ENCODE measurements at regions not wholly inside any gene's neighbourhood (a gene's known extent, or its start where the extent isn't known, plus 50 kb on each side); places are given as distances from the start of the nearest gene placed in this dataset.

DNA sequence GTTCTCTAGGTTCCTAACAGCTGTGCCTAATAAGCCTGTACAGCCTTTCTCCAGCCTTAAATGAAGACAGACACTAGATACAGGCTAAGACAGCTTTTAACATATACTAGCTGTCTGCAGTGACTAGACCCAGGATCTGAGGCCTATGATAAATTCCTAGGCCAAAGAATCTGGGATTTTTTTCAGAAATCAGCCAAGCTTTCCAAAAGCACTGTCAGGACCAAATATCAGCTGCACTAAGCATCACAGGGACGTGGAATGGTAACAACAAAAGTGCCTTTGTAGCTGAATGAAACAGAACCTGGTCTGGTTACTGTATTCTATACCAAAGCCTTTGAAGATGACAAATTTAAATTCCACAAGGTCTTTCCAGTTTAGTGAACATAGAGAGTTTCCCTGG is 77.9 kb upstream of the DOCK9 start:
- DNase-seq = no peak

DNA sequence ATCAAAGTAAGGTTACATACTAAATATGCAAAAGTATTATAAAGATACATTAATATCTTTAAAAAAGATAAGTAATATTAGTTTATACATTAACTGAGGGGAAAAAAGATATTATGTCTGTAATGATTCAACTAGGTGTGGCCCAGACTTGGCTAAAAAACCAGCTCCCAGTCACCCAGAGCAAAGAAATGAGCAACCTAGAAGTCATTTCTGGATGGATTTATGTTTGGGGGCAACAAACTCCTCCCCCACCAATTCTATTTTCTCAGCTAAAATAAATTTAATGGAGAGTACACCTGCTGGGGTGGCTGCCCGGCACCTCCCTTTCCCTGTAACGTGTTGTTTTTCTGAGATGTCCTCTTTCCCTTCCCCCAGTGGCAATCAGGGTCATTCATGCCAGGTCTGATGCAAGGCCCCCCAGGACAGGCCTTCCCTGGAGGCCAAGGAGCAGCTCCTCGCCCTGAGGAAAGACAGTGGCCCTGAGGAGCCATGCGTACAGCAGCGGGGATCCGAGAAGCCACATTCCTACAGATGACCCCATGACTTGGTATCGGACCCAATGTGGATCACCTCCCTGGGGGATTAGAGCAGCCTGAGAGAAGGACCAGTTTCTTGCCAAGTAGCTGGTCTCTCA is 78.6 kb upstream of the DOCK9 start:
- no peak for DNase-seq

DNA sequence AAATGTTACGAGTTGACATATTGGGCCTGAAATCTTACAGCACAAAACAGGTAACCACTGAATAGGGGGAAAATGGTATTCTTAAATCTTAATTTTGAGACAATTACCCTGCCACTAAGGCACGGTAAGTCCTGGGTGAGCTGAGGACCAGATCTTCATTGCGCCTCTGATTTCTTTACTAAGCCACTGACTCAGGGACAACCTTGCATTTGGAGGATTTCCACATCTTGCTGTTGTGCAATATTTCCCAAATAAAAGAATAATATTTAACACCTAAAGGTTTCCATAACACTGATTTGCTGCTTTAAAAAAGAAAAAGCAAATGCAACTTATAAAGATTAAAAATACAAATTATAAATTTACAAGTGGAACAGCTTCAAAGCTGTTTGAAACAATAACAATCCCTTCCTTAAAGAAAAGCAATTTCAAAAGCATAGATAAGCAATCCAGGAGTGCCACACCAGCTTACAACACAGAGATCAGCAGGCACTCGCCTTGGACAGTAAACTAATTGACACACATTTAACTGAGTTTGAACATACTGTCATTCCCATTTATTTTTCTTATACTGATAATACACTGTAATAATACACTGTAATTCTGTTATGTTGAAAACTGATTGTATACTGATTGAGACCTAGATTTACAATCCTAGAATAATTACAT is 79.6 kb upstream of the DOCK9 start:
- no peak for DNase-seq

DNA sequence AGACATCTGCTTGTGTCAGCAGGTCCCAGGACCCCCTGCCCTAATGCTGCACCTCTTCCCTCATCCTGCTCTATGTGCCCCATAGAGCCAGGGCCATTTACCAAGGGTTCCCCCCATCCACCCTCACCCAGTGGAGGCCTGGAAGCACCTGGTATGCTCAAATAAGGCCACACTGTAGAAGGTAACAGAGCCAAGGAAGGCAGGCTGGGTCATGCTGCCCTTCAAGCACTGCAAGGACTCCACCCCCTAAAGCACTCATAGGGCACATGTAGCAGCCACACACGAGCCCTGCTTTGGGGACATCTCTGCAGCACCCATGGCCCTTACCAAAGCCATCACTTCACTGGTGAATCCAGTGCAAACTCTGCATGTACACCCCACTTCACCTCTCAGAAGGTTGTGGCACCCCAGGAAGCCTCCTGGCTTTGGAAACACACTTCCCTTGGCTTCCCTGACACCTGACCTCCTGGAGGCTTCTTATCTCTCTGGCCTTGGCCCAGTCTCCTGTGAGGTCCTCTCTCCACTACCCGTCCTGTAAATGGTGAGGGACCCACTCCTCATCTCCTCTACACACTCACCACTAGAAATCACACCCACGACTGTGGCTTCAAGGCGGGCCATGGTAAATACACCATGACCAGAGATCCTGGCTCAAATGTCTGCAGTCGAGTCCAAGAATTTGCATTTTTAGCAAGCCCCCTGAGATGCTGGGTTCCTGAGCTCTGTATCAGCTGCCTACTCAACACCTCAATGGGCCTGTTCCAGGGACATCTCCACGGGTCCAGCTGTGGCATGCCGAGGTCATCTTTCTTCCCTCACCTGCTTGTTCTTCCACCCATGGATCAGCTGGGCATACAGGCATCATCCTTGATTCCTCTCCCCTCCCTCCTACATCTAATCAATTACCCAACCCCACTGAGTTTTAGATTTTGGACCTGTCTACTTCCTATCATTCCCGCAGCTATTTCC is 80.9 kb upstream of the DOCK9 start:
- DNase-seq = no peak

DNA sequence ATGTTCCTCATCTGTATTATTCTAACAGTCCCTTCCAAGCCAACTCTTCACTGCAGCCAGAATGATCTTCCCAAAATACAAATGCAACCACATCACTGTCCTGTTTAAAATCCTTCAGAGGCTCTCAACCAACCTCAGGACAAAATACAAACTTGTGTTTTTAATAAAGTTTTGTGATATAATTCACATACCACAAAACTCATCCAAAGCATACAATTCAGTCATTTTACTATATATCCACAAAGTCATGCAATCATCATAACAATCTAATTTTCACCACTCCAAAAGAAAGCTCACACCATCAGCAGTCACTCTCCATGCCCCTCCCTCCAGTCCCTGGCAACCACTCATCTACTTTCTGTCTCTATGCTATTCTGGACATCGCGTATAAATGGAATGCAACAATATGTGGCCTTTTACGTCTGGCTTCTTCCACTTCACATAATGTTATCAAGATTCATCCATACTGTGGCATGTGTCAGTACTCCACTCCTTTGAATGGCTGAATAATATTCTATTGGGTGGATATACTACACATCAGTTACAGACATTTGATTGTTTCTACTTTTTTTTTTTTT is 81.7 kb upstream of the DOCK9 start:
- DNase-seq = no peak

DNA sequence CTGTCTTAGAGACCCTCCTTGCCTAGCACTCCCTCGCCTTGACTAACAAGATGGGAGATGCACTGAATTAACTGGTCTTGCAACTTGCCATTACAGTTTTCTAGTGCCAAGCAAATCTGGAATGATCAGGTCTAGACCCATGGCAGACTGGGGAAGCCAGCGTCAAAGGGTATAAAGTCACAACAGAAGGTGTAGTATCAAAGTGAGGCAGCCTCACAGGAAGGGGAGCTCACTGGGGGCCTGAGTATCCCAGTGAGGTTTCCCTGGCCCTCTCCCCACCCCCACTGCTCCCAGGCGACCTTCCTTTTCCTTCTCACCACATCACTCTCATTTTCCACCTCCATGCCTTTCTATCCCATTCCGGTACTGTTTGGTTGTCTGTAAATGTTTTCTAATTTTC is 83.5 kb upstream of the DOCK9 start:
- no peak for DNase-seq

DNA sequence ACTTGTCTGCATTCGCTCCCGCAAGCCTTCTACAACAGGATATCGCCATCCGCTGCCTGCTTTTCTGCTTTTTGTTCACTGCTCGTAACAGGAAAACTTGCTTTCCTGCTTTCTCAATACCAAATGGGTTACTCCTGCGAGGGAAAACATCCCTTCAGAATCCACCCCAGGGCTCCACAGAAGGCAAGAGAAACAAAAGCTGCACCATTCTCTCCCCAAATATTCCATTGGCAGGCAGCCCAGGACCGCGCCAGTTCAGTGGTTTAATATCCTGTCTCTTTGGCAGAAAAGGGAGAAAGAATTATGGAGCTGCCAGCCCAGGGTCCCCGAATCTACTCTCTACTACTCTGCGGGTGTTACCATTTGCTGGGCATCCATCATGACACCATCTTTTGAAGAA is 84.7 kb upstream of the DOCK9 start:
- DNase-seq = peak; percentile 46

DNA sequence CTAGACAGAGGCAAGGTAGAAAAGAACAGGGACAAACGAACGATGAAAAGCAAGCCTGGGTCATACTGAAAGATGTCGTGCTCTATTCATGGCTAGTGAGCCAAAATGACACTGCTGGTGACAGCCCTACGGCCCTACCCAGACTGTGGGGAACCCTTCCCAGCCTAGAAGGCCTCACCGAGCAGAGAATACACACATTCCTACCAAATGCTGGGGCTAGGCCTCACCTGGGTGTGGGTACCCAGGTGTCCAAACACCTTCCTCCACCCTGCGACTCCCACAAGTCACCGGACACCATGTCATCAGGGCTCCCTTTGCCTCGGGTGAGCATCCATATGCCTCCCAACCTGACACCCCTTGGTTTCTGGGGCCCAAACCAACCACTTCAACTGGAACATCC is 85.3 kb upstream of the DOCK9 start:
- DNase-seq = no peak

DNA sequence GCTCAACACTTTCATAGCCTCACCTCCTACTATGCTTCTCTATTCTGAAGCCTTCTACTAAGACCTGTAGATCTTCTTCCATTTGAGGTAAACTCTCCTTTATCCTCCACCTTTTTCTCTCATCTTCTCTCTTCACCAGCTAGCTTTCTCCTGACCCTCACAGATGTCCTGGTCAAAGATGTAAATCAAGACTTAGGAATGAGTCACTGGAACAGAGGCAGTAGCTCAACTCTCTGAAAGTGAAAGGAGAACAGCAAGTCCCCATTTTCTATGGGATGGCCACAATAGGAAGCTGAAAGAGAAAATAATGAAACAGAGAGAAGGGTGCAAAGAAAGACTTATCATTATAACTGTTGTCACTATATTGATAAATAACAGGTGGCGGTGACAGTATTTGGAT is 86.1 kb upstream of the DOCK9 start:
- no peak for DNase-seq

DNA sequence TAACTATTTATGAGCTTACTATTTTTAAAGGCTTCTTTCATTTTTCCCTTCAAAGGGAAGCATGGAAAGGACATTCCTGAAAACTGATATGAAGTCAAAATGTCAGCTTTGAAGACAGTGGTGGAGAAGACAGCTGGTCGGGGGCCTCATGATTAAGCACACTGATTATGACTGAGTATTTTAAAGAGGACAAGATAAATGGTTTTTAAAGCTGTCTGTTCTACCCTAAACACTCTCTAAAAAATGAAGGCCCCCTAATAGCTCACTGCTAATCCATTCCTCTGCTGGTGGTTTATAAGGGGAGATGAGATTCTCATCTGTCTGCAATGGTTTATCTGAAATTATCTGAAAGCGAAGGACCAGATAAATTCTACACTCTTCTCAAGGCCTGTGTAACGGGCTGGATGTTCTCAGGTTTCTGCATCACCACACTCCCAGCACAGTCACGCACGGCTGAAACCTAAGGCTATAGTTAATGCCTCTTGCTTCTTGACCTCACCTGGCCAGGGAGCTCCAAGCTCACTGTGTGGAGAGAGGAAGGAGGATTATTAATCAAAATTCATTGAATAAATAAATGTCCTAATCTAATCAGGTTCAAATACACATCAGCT is 86.9 kb upstream of the DOCK9 start:
- DNase-seq = no peak

DNA sequence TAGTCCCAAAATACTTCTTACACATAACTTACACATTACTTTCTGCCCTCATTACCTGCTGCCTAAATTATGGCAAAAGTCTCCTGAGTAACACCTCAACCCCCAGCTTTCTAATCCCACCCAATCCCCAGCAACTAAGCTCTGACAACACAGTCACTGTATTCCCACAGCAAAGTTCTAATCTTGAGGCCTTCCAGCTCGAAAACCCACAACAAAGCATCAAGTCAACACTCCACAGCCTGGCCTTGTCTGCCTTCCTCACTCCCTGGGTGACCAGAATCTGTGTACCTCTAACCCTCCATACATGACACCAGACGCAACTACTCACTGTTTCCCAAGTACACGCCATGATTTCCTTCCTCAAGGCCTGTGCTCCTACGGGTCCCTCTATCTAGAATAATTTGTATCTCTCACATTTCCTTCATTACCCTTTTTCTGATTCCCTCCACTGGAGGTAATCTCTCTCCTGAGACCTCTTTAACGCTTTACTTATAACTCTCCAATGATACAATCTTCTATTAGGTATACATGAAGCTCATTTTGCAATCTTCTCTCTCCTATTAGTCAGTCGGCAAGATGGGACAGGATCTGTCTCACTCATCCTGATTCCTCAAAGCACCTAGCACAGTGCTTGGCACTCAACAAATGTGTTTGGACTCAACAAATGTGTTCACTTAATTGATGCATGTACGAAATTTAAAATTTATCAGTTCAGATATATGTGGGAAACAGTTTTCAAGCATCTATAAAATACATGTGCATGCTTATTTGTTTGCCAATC is 87.6 kb upstream of the DOCK9 start:
- no peak for DNase-seq

DNA sequence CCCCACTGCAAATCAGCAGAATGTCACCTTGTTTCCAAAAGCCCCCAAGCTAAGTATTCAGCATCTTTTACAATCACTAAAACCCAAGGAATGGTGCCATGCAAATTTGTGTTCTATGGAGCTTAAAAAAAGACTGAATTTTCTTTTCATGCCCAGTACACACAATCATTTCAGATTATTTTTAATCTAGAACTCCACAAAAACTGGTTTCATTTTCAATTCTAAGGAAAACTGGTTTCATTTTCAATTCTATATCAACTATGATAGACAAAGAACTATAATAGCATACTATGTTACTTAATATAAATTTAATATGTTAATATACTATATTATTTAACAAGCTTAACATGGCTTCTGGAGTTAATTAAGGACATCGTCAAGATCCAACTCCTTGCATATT is 88.4 kb upstream of the DOCK9 start:
- DNase-seq = no peak

DNA sequence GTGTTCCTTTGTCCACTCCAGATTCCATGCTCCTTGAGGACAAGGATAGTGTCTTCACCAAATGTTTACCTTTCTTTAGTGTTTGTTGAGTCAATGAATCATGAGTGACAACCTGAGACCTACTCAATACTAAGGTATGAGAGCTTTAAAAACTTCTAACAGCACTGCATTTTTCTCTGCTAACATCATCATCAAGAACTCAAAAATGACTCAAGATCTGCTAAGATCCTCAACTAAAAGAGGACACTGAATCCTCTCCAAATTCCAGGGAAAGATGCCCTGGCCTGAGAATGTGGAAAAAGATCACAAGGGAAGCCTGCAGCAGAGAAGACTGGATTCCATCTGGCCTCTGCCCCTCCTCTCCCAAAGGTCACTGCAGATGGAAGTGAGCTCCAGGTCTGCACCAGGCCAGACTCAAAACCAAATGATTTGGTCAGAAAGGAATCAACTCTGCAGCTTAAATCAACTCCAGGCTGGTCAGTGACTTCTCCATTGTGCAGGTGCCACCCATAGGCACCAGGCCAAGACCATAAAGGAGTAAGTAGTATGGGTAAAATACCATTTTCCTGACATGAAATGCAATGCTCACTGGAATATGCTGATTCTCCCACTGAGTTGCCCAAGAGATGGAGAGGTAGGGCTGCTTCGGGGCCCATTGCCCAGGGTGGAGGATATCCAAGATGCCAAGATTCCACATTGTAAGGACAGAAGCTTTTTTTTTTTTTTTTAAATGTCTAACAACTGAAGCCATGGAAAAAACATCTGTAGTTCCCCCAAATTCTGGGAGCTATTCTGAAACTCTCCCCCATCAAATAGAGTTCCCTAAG is 89.5 kb upstream of the DOCK9 start:
- no peak for DNase-seq

DNA sequence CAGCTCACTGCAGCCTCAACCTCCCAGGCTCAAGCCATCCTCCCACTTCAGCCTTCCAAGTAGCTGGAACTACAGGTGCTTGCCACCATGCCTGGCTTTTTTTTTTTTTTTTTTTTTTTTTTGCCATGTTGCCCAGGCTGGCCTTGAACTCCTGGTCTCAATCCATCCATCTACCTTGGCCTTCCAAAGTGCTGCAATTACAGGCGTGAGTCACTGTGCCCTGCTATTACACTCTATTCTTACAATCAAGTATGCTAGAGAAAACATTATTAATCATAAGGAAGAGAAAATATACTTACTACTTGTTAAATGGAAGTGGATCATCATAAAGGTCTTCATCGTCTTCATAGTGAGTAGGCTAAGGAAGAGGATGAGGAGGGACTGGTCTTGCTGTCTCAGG is 93.3 kb upstream of the DOCK9 start:
- DNase-seq = no peak

DNA sequence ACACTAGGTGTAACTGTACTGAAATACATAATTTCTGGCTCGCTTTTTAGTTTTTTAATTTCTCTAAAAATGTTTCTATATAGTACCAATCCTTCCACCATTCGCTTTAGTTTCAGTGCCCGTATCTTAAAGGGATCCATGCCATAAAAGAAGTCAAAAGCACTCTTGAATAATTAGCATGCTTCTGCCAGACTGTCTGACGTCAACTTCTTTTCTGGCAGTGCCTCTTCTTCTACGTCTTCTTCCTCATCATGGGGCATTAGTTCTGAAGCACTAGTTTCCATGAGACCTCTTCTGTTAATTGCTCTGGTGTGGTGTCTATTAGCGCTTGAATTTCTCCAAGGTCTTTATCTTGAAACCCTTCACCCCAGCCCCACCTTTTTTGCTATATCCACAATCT is 93.8 kb upstream of the DOCK9 start:
- DNase-seq = no peak

DNA sequence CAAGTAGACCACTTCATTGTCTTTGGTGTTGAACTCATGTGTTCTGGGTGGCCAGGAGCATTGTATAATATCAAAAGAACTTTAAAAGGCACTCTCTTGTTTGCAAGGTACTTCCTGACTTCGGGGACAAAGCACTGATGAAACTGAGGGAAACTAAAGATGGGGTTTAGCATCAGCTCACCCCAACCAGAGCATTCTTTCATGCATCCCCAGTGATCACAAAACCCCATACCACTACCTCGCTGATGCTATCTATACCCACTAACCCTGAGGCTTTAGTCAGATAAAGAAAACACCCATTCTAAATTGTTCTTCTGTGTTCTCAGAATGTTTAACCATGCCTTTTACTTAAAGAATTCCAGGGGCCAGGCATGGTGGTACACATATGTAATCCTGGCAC is 94.5 kb upstream of the DOCK9 start:
- no peak for DNase-seq

DNA sequence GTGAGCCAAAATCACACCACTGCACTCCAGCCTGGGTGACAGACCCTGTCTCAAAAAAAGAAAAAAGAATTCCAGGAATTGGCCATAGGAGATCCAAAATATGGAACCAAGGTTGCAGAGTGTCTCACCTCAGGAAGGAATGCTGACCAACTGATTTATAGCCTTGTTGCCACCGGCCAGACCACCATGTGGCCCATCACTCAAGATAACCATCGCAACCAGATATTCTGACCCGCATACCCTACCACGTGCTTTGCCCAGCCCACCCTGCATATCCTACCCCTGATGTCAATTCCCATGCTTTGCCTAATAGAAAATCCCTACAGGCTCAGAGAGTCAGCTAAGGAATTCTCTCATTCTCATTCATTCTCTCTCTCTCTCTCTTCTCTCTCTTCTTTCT is 95.1 kb upstream of the DOCK9 start:
- no peak for DNase-seq

DNA sequence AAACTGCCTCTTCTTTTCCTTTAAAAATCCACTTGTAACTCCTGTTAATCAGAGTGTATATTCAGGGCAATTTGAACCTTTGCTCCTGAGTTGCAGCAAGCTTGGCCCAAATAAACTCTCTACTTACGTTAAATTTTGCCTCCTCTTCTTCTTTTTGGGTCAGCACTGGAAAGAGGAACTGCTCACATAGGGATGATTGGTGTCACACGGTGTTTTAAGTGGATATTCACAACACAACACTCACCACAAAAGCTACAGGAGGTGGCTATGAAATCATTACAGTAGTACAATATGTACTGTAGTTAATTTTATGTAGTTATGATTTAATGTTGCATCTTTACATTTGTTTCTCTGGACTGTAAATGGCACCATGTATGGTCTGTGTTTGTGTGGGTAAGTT is 96.8 kb upstream of the DOCK9 start:
- DNase-seq = no peak

DNA sequence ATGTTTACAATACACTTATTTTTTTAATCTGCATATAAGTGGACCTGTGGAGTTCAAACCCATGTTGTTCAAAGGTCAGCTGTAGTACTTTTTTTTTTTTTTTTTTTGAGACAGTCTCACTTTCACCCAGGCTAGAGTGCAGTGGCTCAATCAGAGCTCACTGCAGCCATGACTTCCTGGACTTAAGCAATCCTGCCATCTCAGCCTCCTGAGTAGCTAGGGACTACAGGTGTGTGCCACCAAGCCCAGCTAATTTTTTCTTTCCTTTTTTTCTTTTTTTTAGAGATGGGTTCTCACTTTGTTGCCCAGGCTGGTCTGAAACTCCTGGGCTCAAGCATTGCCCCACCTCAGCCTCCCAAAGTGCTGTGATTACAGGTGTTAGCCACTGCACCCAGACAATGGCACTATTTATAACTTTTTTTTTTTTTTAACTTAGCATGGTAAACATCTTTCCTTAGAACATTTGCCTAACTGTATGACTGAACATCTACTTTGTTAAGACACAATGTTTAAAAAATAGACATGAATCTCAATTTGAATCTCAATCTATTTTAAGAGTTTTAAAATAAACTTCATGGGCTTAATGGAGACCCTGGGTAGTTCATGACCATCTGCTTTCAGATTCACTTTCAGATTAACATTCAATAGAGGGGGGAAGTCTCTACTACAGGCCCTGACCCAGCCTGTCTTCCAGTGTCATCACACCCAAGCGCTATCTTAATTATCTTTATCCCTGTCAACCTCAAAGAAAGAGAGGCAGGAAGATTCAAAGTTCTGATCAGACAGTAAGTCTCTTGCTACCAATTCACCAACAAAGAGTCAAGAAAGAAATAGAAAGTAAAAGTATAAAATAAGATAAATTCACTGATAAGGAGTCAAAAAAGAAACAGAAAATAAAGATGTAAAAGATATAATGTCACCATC is 97.7 kb upstream of the DOCK9 start:
- no peak for DNase-seq
